ENCODE measurements at regions not wholly inside any gene's neighbourhood (a gene's known extent, or its start where the extent isn't known, plus 50 kb on each side); places are given as distances from the start of the nearest gene placed in this dataset.

- H3K27me3 ChIP-seq (ENCODE audit: control insufficient read depth, insufficient read depth), result no peaks in the 10 kb centered on the region
- peaks cover 8% of the 10 kb centered on the region for H3K4me1 ChIP-seq (ENCODE audit: control insufficient read depth, insufficient read depth, low read length)
- DNase-seq (no peak), ATAC-seq (no peak)
- 69% methylated on average over 2 of the region's 2 CpGs for WGBS
- H3K9me3 ChIP-seq (ENCODE audit: control insufficient read depth, low read length), result no peaks in the 10 kb centered on the region
- intact Hi-C loops (cut with DNase I), result loop anchor here in 2 of 4 donors (10.0 kb wide), 2 partner anchors 86 to 216 kb away; no protein-coding TSS in a partner anchor
- H3K27ac ChIP-seq (ENCODE audit: low read length), result no peak overlapping the region
- no peak overlapping the region for H3K4me3 ChIP-seq (ENCODE audit: low read length)
Observed at GRCh38 chr1:56199061-56199460, 380.3 kb downstream of the PLPP3 start.

- intact Hi-C loops (cut with DNase I), result loop anchor here in 2 of 4 donors (10.0 kb wide), 2 partner anchors 87 to 217 kb away; no protein-coding TSS in a partner anchor
Observed at GRCh38 chr1:56197946-56198345, 381.4 kb downstream of the PLPP3 start.

GRCh38 chr1:56196839-56197238, 382.5 kb downstream of the PLPP3 start:
- H3K27ac ChIP-seq (ENCODE audit: low read length), result no peak overlapping the region
- no peak for DNase-seq
- H3K4me1 ChIP-seq (ENCODE audit: control insufficient read depth, insufficient read depth, low read length), result peaks cover 8% of the 10 kb centered on the region
- H3K27me3 ChIP-seq (ENCODE audit: control insufficient read depth, insufficient read depth), result no peaks in the 10 kb centered on the region
- no peak overlapping the region for H3K4me3 ChIP-seq (ENCODE audit: low read length)
- H3K9me3 ChIP-seq (ENCODE audit: control insufficient read depth, low read length), result no peaks in the 10 kb centered on the region
- intact Hi-C loops (cut with DNase I), result loop anchor here in 2 of 4 donors (10.0 kb wide), 2 partner anchors 88 to 218 kb away; no protein-coding TSS in a partner anchor
- peak in 1 of 2 donors; percentile 51 for ATAC-seq
- 60% methylated on average over 2 of the region's 2 CpGs for WGBS

More at GRCh38 chr1:56197946-56198345, 381.4 kb downstream of the PLPP3 start:
- Histone ChIP-seq H3K9me3 (ENCODE audit: control insufficient read depth, low read length) (no peaks in the 10 kb centered on the region), H3K27me3 (ENCODE audit: control insufficient read depth, insufficient read depth) (no peaks in the 10 kb centered on the region), H3K4me3 (ENCODE audit: low read length) (no peak overlapping the region), H3K27ac (ENCODE audit: low read length) (no peak overlapping the region), H3K4me1 (ENCODE audit: control insufficient read depth, insufficient read depth, low read length) (peaks cover 8% of the 10 kb centered on the region)
- ATAC-seq, result no peak
- no peak for DNase-seq
- 97% methylated on average over 2 of the region's 2 CpGs for WGBS

- H3K4me3 ChIP-seq (ENCODE audit: low read length), result no peak overlapping the region
- H3K27me3 ChIP-seq (ENCODE audit: control insufficient read depth, insufficient read depth), result no peaks in the 10 kb centered on the region
- DNase-seq (no peak), ATAC-seq (no peak)
- no peaks in the 10 kb centered on the region for H3K9me3 ChIP-seq (ENCODE audit: control insufficient read depth, low read length)
- WGBS, result 79% methylated on average over 1 of the region's 1 CpG
- H3K27ac ChIP-seq (ENCODE audit: low read length), result no peak overlapping the region
- intact Hi-C loops (cut with DNase I), result loop anchor here in 2 of 4 donors (10.0 kb wide), 2 partner anchors 90 to 220 kb away; no protein-coding TSS in a partner anchor
- peaks cover 12% of the 10 kb centered on the region for H3K4me1 ChIP-seq (ENCODE audit: control insufficient read depth, insufficient read depth, low read length)
Observed at GRCh38 chr1:56194701-56195300, 384.6 kb downstream of the PLPP3 start.

- Histone ChIP-seq H3K27ac (ENCODE audit: low read length) (no peak overlapping the region), H3K4me1 (ENCODE audit: control insufficient read depth, insufficient read depth, low read length) (peaks cover 12% of the 10 kb centered on the region), H3K9me3 (ENCODE audit: control insufficient read depth, low read length) (no peaks in the 10 kb centered on the region), H3K27me3 (ENCODE audit: control insufficient read depth, insufficient read depth) (no peaks in the 10 kb centered on the region), H3K4me3 (ENCODE audit: low read length) (no peak overlapping the region)
- intact Hi-C loops (cut with DNase I), result loop anchor here in 2 of 4 donors (10.0 kb wide), 2 partner anchors 91 to 221 kb away; no protein-coding TSS in a partner anchor
- DNase-seq (no peak), ATAC-seq (no peak)
- WGBS, result 98% methylated on average over 1 of the region's 1 CpG
Observed at GRCh38 chr1:56193656-56194055, 385.7 kb downstream of the PLPP3 start.

GRCh38 chr1:56191369-56191768, 388.0 kb downstream of the PLPP3 start:
- no peak for ATAC-seq
- intact Hi-C loops (cut with DNase I), result loop anchor here in 2 of 4 donors (10.0 kb wide), 2 partner anchors 93 to 223 kb away; no protein-coding TSS in a partner anchor
- Histone ChIP-seq H3K27ac (ENCODE audit: low read length) (no peak overlapping the region), H3K27me3 (ENCODE audit: control insufficient read depth, insufficient read depth) (no peaks in the 10 kb centered on the region), H3K9me3 (ENCODE audit: control insufficient read depth, low read length) (no peaks in the 10 kb centered on the region), H3K4me1 (ENCODE audit: control insufficient read depth, insufficient read depth, low read length) (peaks cover 3% of the 10 kb centered on the region), H3K4me3 (ENCODE audit: low read length) (no peak overlapping the region)
- DNase-seq, result no peak
- 83% methylated on average over 4 of the region's 4 CpGs for WGBS

GRCh38 chr1:56190806-56191365, 388.5 kb downstream of the PLPP3 start:
- Histone ChIP-seq H3K4me3 (ENCODE audit: low read length) (no peak overlapping the region), H3K27ac (ENCODE audit: low read length) (no peak overlapping the region), H3K27me3 (ENCODE audit: control insufficient read depth, insufficient read depth) (no peaks in the 10 kb centered on the region), H3K4me1 (ENCODE audit: control insufficient read depth, insufficient read depth, low read length) (peaks cover 3% of the 10 kb centered on the region), H3K9me3 (ENCODE audit: control insufficient read depth, low read length) (no peaks in the 10 kb centered on the region)
- ATAC-seq, result no peak
- 94% methylated on average over 7 of the region's 7 CpGs for WGBS
- intact Hi-C loops (cut with DNase I), result loop anchor here in 2 of 4 donors (10.0 kb wide), 2 partner anchors 94 to 224 kb away; no protein-coding TSS in a partner anchor
- DNase-seq, result peak in 1 of 3 donors; percentile 28

GRCh38 chr1:56189946-56190805, 389.2 kb downstream of the PLPP3 start:
- peaks cover 3% of the 10 kb centered on the region for H3K4me1 ChIP-seq (ENCODE audit: control insufficient read depth, insufficient read depth, low read length)
- H3K27me3 ChIP-seq (ENCODE audit: control insufficient read depth, insufficient read depth), result no peaks in the 10 kb centered on the region
- intact Hi-C loops (cut with DNase I), result loop anchor here in 2 of 4 donors (10.0 kb wide), 2 partner anchors 95 to 225 kb away; no protein-coding TSS in a partner anchor
- ATAC-seq (peak; percentile 36 to 41), DNase-seq (no peak)
- H3K4me3 ChIP-seq (ENCODE audit: low read length), result no peak overlapping the region
- peak overlapping the region; percentile 18 for H3K27ac ChIP-seq (ENCODE audit: low read length)
- 77% methylated on average over 11 of the region's 11 CpGs for whole genome bisulfite sequencing
- no peaks in the 10 kb centered on the region for H3K9me3 ChIP-seq (ENCODE audit: control insufficient read depth, low read length)

- Histone ChIP-seq H3K4me3 (ENCODE audit: low read length) (no peak overlapping the region), H3K4me1 (ENCODE audit: control insufficient read depth, insufficient read depth, low read length) (peaks cover 3% of the 10 kb centered on the region), H3K27me3 (ENCODE audit: control insufficient read depth, insufficient read depth) (no peaks in the 10 kb centered on the region), H3K9me3 (ENCODE audit: control insufficient read depth, low read length) (no peaks in the 10 kb centered on the region), H3K27ac (ENCODE audit: low read length) (no peak overlapping the region)
- intact Hi-C loops (cut with DNase I), result no loop called here
- 51% methylated on average over 2 of the region's 2 CpGs for WGBS
- ATAC-seq (peak in 1 of 2 donors; percentile 47), DNase-seq (no peak)
Observed at GRCh38 chr1:56189454-56189853, 389.9 kb downstream of the PLPP3 start.

GRCh38 chr1:56188855-56189254, 390.5 kb downstream of the PLPP3 start:
- intact Hi-C loops (cut with DNase I), result no loop called here
- ATAC-seq (no peak), DNase-seq (no peak)
- Histone ChIP-seq H3K4me1 (ENCODE audit: control insufficient read depth, insufficient read depth, low read length) (peaks cover 3% of the 10 kb centered on the region), H3K27me3 (ENCODE audit: control insufficient read depth, insufficient read depth) (no peaks in the 10 kb centered on the region), H3K4me3 (ENCODE audit: low read length) (no peak overlapping the region), H3K27ac (ENCODE audit: low read length) (no peak overlapping the region), H3K9me3 (ENCODE audit: control insufficient read depth, low read length) (no peaks in the 10 kb centered on the region)
- 75% methylated on average over 3 of the region's 3 CpGs for WGBS

Data from right cardiac atrium (tissue), 5 donors.